Duodenal mucosa (tissue), 2 donors: ENCODE measurements at regions not wholly inside any gene's neighbourhood (a gene's known extent, or its start where the extent isn't known, plus 50 kb on each side); places are given as distances from the start of the nearest gene placed in this dataset.
"Not testable (repeated sequence)": the region's sequence is repeated elsewhere in the genome, so short reads cannot be mapped to it uniquely, and the experiment has no call there.

Experiments
- H3K27ac ChIP-seq: one replicate; pipeline ENCODE4 v1.7.0; 2013; ENCODE audit warnings: low read depth, low read length
- H3K27me3 ChIP-seq, 2 donors: one replicate each; pipeline ENCODE4 v1.7.0; 2013; ENCODE audit warnings: low read length in 2 of 2, control low read depth in 1 of 2; ENCODE audit not compliant: insufficient read depth in 2 of 2, control insufficient read depth in 1 of 2
- H3K36me3 ChIP-seq, 2 donors: one replicate each; pipeline ENCODE4 v1.7.0; 2013; ENCODE audit warnings: low read length in 2 of 2, control low read depth in 1 of 2; ENCODE audit not compliant: insufficient read depth in 2 of 2, control insufficient read depth in 1 of 2
- H3K4me1 ChIP-seq, 2 donors: one replicate each; pipeline ENCODE4 v1.7.0; 2013; ENCODE audit warnings: low read length in 2 of 2, control low read depth in 1 of 2; ENCODE audit not compliant: insufficient read depth in 2 of 2, control insufficient read depth in 1 of 2
- H3K4me3 ChIP-seq, 2 donors: one replicate each; pipeline ENCODE4 v1.7.0; 2013; ENCODE audit warnings: low read length in 2 of 2, low read depth in 1 of 2
- H3K9ac ChIP-seq, 2 donors: one replicate each; pipeline ENCODE4 v1.7.0; 2013; ENCODE audit warnings: low read length in 2 of 2, low read depth in 1 of 2
- H3K9me3 ChIP-seq, 2 donors: one replicate each; pipeline ENCODE4 v1.7.0; 2013; ENCODE audit warnings: low read length in 2 of 2, control low read depth in 1 of 2; ENCODE audit not compliant: control insufficient read depth in 1 of 2

GRCh38 chr6:2305951-2306350, 60.5 kb upstream of the GMDS start:
- Histone ChIP-seq H3K36me3 (no peaks in the 10 kb centered on the region), H3K27ac (no peak overlapping the region), H3K27me3 (no peaks in the 10 kb centered on the region), H3K9ac (no peak overlapping the region), H3K9me3 (no peaks in the 10 kb centered on the region), H3K4me1 (peaks cover 15 to 17% of the 10 kb centered on the region in 2 donors), H3K4me3 (no peak overlapping the region)

DNA sequence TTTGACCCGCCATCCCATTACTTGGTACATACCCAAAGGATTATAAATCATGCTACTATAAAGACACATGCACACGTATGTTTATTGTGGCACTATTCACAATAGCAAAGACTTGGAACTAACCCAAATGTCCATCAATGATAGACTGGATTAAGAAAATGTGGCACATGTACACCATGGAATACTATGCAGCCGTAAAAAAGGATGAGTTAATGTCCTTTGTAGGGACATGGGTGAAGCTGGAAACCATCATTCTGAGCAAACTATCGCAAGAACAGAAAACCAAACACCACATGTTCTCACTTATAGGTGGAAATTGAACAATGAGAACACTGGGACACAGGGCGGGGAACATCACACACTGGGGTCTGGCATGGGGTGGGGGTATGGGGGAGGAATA, 57.1 kb upstream of the GMDS start:
- H3K9ac ChIP-seq, H3K4me1 ChIP-seq, H3K27ac ChIP-seq, H3K9me3 ChIP-seq, H3K27me3 ChIP-seq, H3K36me3 ChIP-seq, H3K4me3 ChIP-seq: not testable (repeated sequence)

- H3K9me3 ChIP-seq: peaks cover 12 to 27% of the 10 kb centered on the region in 2 donors
- no peak overlapping the region for H3K27ac ChIP-seq
- H3K36me3 ChIP-seq: no peaks in the 10 kb centered on the region
- H3K4me1 ChIP-seq: peaks cover 0 to 5% of the 10 kb centered on the region in 2 donors
- H3K9ac ChIP-seq: no peak overlapping the region
- no peaks in the 10 kb centered on the region for H3K27me3 ChIP-seq
- H3K4me3 ChIP-seq: no peak overlapping the region
Observed at GRCh38 chr6:2296781-2297180, 51.4 kb upstream of the GMDS start.
